Activated CD4-positive, alpha-beta memory T cell treated with anti-CD3 and anti-CD28 coated beads, Interleukin-2, amount 10 ng/mL, durations not matched to agents 7 days and 5 days (primary cell): ENCODE measurements at regions not wholly inside any gene's neighbourhood (a gene's known extent, or its start where the extent isn't known, plus 50 kb on each side); places are given as distances from the start of the nearest gene placed in this dataset.

Experiments used
- CTCF ChIA-PET: fragments of 350-600 bp; sonication (Branson Sonifier 250); formaldehyde crosslinking; loops from one replicate; lab custom pipeline; 2021; ENCODE audit warnings: antibody characterized with exemption, inconsistent platforms; lab: Charles Lee
- POLR2A ChIA-PET: fragments of 350-600 bp; sonication (Branson Sonifier 250); formaldehyde crosslinking; loops from one replicate; lab custom pipeline; 2021; ENCODE audit warnings: antibody characterized with exemption; lab: Charles Lee
- DNase-seq: peaks from one replicate; pipeline ENCODE4 v3.0.0-alpha.2; 2020
- H3K27ac Mint-ChIP-seq: one replicate; pipeline ENCODE4 v1.8.0; 2021; ENCODE audit warnings: mild to moderate bottlenecking, mixed read lengths
- H3K27me3 Mint-ChIP-seq: one replicate; pipeline ENCODE4 v1.8.0; 2021; ENCODE audit warnings: mixed read lengths
- H3K36me3 Mint-ChIP-seq: one replicate; pipeline ENCODE4 v1.8.0; 2021; ENCODE audit warnings: low read depth, mixed read lengths
- H3K4me1 Mint-ChIP-seq: one replicate; pipeline ENCODE4 v1.8.0; 2021; ENCODE audit warnings: mixed read lengths
- H3K4me3 Mint-ChIP-seq: one replicate; pipeline ENCODE4 v1.8.0; 2021; ENCODE audit warnings: mild to moderate bottlenecking, mixed read lengths
- H3K9me3 Mint-ChIP-seq: one replicate; pipeline ENCODE4 v1.8.0; 2021; ENCODE audit warnings: mixed read lengths

DNA sequence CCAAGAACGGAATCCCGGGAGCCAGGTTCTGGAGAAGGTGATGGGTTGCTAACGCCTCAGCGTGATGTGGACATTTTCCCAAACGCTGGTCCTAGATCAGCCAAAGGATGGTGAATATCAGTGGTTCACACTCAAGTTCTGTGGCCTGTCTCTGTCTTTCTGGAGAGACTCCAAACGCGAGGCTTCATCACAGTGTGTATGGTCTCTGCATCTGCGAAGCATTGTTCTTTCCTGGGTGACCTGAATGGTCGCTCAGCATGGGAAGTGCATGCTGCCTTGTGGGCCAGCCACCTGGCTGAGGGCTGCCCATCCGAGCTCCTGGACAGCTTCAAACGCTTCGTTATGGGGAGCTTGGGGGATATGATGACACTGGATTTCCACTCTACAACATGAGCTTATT, 810.0 kb downstream of the TBC1D22A start:
- POLR2A ChIA-PET, result no interaction called here
- H3K9me3 Mint-ChIP-seq, result peaks cover 2% of the 10 kb centered on the region
- CTCF ChIA-PET, result no interaction called here
- no peak overlapping the region for H3K27ac Mint-ChIP-seq
- no peak for DNase-seq
- H3K27me3 Mint-ChIP-seq, result no peaks in the 10 kb centered on the region
- no peaks in the 10 kb centered on the region for H3K4me1 Mint-ChIP-seq
- no peak overlapping the region for H3K4me3 Mint-ChIP-seq
- no peaks in the 10 kb centered on the region for H3K36me3 Mint-ChIP-seq

DNA sequence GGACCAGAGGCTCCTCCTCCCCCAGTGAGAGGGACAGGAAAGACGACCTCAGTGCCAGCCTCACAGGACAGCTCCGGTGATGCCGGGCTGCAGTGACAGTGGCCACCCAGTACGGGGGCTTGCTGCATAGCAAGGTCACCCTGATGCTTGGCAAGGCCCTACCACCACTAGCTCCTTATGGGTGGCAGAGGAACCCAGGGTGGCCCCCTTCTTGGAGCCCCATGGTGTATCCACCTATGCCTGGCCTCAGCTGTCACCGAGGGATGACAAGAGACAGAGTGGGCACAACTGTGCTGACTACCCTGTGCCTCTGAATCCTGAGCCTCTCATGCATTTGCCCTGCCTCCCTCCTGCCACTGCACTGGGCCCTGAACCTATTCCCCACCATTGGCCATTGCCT, 809.2 kb downstream of the TBC1D22A start:
- H3K27ac Mint-ChIP-seq, result no peak overlapping the region
- no peaks in the 10 kb centered on the region for H3K27me3 Mint-ChIP-seq
- DNase-seq, result no peak
- H3K36me3 Mint-ChIP-seq, result no peaks in the 10 kb centered on the region
- H3K4me1 Mint-ChIP-seq, result no peaks in the 10 kb centered on the region
- ChIA-PET CTCF (no interaction called here), POLR2A (no interaction called here)
- no peak overlapping the region for H3K4me3 Mint-ChIP-seq
- peaks cover 2% of the 10 kb centered on the region for H3K9me3 Mint-ChIP-seq

DNA sequence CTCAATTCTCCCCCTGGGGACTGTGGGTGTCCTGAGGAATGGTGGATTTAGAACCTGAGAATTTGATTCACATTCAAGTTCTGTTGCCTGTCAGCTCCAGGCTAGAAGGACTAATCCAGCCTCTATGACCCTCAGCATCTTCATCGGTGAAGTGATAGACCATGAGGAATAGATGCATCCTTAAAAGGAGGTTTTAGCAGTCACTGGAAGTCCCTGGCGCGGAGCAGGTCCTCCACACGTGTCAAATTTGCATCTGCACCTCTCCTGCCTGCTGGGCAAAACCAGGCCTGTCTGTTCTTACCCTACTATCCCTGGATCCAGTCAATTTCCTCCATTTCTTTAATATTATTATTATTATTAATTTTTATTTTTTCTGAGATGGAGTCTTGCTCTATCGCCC, 808.4 kb downstream of the TBC1D22A start:
- ChIA-PET POLR2A (no interaction called here), CTCF (no interaction called here)
- H3K9me3 Mint-ChIP-seq, result peaks cover 2% of the 10 kb centered on the region

DNA sequence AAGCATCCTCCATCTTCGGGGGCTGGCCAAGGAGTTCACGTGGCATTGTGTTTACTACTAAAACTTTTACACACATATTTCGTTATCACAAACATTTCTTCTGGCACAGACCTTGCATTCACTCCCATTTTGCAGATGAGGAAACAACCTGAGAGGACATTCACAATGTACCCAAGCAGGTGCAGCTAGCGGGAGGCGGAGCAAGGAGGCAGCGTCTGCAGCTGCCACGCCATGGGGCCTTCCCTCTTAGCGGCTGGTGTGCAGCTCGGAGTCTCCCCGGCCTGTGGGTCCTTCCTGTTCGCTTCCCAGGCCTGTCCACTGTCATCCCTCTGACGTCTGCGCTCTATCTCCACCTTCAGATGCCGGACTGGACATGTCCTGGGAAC, 807.8 kb downstream of the TBC1D22A start:
- H3K27ac Mint-ChIP-seq, result no peak overlapping the region
- H3K4me3 Mint-ChIP-seq, result no peak overlapping the region
- no peaks in the 10 kb centered on the region for H3K4me1 Mint-ChIP-seq
- POLR2A ChIA-PET, result no interaction called here
- peaks cover 2% of the 10 kb centered on the region for H3K9me3 Mint-ChIP-seq
- DNase-seq, result no peak
- H3K27me3 Mint-ChIP-seq, result no peaks in the 10 kb centered on the region
- CTCF ChIA-PET, result no interaction called here
- no peaks in the 10 kb centered on the region for H3K36me3 Mint-ChIP-seq

More for the DNA sequence above, 808.4 kb downstream of the TBC1D22A start:
- H3K27ac Mint-ChIP-seq, result no peak overlapping the region
- H3K27me3 Mint-ChIP-seq, result no peaks in the 10 kb centered on the region
- H3K36me3 Mint-ChIP-seq, result no peaks in the 10 kb centered on the region
- no peak overlapping the region for H3K4me3 Mint-ChIP-seq
- no peak for DNase-seq
- no peaks in the 10 kb centered on the region for H3K4me1 Mint-ChIP-seq

DNA sequence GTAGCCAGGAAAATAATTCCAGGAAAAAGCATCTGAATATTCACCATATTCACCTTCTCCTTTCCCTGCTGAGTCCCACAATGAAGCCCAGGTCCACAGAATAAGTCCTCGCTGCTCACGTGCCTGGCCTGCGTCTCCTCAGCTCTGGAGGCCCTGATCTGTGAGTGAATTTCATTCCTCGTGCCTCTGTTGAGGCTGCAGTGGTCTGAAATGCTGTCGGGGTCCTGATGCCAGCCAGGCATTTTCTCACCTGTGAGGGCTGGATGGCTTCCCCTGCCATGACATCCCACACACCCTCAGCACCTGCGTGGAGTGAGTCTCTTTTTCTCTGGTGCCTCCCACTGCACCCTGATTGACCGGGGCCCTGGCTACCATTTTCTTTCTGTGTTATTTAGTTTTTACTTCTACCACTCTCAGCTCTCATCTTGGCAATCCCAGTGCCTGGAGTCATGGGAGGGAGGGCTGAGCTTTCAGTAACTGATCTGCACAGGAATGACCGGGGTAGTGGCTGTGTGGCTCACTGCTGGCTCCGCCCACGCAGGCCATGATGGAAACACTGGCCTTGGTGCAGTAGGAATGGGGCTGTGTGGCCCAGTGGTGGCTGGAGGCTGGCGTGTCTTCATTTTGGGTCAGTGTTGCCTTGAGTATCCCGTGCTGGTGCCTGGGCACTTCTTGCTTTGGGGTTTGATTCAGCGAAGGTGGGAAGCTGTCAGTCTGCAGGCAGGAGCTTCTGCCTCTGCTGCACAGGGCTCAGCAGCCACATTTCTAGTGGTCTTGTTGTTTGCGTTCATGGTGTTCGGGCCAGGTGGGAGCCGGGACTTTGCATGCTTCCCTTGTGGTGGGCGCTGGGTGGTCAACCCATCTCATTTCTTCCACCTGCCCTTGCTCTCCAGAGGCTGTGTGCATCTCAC, 807.2 kb downstream of the TBC1D22A start:
- ChIA-PET CTCF (no interaction called here), POLR2A (no interaction called here)
- no peak for DNase-seq
- Mint-ChIP-seq H3K27ac (no peak overlapping the region), H3K36me3 (no peaks in the 10 kb centered on the region), H3K4me1 (no peaks in the 10 kb centered on the region), H3K4me3 (no peak overlapping the region), H3K27me3 (no peaks in the 10 kb centered on the region), H3K9me3 (peaks cover 2% of the 10 kb centered on the region)

DNA sequence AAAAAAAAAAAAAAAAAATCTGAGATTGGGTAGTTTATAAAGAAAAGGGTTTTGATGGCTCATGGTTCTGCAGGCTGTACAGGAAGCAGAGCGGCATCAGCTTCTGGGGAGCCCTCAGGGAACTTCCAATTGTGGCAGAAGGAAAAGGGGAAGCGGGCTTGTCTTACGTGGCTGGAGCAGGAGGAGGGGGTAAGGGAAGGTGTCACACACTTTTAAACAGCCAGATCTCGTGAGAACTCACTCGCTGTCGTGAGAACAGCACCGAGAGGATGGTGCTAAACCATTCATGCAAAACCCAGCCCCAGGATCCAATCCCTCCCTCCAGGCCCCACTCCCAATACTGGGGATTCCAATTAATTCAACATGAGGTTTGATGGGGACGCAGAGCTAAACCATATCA, 806.2 kb downstream of the TBC1D22A start:
- no peaks in the 10 kb centered on the region for H3K36me3 Mint-ChIP-seq
- H3K27ac Mint-ChIP-seq, result no peak overlapping the region
- no peak for DNase-seq
- no peaks in the 10 kb centered on the region for H3K4me1 Mint-ChIP-seq
- ChIA-PET POLR2A (no interaction called here), CTCF (no interaction called here)
- no peak overlapping the region for H3K4me3 Mint-ChIP-seq
- H3K9me3 Mint-ChIP-seq, result no peaks in the 10 kb centered on the region
- no peaks in the 10 kb centered on the region for H3K27me3 Mint-ChIP-seq

DNA sequence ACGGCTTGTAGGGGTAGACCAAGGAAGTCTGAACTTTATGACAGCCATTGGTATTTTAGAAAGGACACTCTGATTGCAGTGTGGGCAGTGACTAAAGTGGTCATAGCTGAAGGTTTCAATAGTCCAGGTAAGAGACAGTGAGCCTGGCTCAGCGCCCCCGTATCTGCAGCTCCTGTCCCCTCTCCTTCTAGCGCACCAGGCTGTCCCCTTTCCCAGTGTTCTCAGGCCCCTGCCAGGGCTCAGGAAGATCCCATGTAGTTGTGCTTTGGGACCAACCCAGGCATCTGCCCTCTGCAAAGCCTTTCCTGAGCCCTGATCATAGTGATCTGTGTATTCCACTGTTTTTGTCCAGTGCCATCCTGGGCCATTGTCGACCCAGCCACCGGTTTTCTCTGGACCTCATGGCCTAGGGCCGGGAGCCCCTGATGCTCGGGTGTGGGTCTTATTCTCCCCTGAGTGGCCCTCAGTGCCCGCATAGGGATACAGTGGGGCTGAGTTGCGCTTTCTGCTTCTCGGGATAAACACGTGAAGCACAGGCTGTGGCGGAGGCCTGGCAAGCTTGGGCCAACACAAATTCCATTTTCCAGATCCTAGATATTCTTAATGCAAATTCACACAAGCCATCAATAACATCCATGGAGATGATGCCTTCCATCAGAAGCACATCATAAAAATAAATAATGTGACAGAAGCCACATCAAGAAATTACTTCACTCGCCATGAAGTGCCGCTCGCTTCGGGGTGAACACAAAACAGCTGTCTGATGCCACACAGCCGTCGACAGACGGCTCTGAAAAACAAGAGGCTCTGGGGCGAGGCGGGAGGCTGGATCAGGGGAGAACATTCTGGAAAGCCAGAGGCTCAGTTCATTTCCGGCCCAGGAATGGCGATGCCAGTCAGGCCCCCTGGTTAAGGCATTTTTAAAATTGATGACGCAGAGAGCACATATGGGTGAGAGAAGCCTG, 805.0 kb downstream of the TBC1D22A start:
- no peak overlapping the region for H3K4me3 Mint-ChIP-seq
- DNase-seq, result no peak
- H3K27me3 Mint-ChIP-seq, result no peaks in the 10 kb centered on the region
- no peaks in the 10 kb centered on the region for H3K4me1 Mint-ChIP-seq
- no peaks in the 10 kb centered on the region for H3K36me3 Mint-ChIP-seq
- ChIA-PET CTCF (no interaction called here), POLR2A (no interaction called here)
- H3K9me3 Mint-ChIP-seq, result no peaks in the 10 kb centered on the region
- H3K27ac Mint-ChIP-seq, result no peak overlapping the region

DNA sequence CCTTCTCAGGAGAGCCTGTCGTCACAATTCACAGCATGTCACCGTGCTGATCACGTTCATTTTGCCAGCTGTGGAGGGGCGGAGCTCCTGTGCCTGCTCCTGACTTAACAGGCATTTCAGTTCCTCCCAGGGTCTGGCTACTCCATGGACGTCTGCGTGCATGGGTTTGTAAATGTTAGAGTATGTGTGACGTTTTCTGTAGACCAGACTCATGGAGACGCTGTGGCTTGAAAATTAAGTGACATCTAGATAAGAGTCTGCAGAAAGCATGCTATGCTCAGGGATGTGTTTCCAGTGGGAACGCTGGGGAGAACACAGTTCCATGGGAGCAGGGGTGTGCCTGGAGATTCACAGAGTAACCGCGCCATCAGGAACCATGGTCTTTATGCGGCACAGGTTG, 804.0 kb downstream of the TBC1D22A start:
- H3K4me3 Mint-ChIP-seq, result no peak overlapping the region
- H3K36me3 Mint-ChIP-seq, result no peaks in the 10 kb centered on the region
- H3K4me1 Mint-ChIP-seq, result no peaks in the 10 kb centered on the region
- no peak for DNase-seq
- no peak overlapping the region for H3K27ac Mint-ChIP-seq
- no peaks in the 10 kb centered on the region for H3K27me3 Mint-ChIP-seq
- POLR2A ChIA-PET, result no interaction called here
- CTCF ChIA-PET, result no interaction called here
- H3K9me3 Mint-ChIP-seq, result no peaks in the 10 kb centered on the region

DNA sequence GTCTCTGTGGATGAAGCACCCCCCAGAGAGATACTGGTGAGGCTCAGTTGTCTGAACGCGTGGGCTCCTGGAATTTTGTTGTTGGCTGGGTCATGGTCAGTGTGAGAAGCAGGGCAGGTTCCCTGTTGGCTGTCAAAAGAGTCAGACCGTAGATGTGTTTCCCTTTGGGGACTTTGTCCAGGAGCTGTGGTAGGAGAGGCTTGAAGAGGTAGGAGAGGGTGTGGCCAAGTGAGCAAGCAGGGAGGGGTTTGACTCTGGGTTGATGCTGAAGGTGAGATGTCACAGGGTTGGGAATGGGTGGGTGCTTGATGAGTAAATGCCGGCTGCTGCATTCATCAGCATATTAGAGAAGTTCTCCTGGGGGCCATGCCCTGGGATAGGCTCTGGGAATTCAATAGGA, 803.2 kb downstream of the TBC1D22A start:
- H3K36me3 Mint-ChIP-seq, result no peaks in the 10 kb centered on the region
- no peaks in the 10 kb centered on the region for H3K4me1 Mint-ChIP-seq
- no peak for DNase-seq
- POLR2A ChIA-PET, result no interaction called here
- H3K9me3 Mint-ChIP-seq, result no peaks in the 10 kb centered on the region
- no peaks in the 10 kb centered on the region for H3K27me3 Mint-ChIP-seq
- no peak overlapping the region for H3K27ac Mint-ChIP-seq
- CTCF ChIA-PET, result no interaction called here
- H3K4me3 Mint-ChIP-seq, result no peak overlapping the region

DNA sequence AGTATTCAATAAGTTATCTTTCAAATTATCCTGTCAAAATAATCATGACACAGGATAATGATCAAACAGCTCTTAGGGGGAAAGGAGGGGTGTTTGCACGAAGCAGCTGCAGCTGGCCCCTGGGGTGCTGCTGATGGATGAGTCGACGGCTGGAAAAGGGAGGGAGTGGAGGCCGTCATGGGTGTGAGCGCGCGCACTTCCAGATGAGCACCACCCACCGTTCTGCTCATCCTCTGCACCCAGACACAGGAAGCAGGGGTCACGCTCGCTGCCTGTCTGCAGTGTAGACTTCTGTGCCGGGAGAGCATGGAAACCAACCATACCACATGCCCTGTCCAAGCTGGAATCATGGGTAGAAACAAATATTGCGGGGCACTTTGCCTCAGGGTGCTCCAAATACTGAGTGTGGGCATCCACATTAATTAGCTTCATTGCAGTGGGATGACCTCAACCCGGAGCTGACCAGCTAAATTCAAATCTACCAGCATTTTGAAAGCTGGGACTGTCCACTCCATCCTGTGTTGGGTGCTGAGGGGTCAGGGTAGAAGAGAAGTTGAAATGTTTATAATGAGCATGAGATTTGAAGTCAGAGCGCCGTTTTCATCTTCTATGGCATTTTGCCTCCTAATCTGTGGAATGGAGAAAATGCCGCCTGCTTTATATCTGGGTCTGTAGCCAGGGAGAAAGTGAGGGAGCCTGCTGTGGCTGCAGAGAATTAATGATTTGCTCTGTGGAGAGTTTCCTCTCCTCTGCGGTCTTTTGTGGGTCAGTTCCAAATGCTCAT, 802.4 kb downstream of the TBC1D22A start:
- no peak overlapping the region for H3K4me3 Mint-ChIP-seq
- CTCF ChIA-PET, result no interaction called here
- no peaks in the 10 kb centered on the region for H3K36me3 Mint-ChIP-seq
- no peak overlapping the region for H3K27ac Mint-ChIP-seq
- no peak for DNase-seq
- POLR2A ChIA-PET, result no interaction called here
- no peaks in the 10 kb centered on the region for H3K27me3 Mint-ChIP-seq
- H3K9me3 Mint-ChIP-seq, result no peaks in the 10 kb centered on the region
- H3K4me1 Mint-ChIP-seq, result no peaks in the 10 kb centered on the region

DNA sequence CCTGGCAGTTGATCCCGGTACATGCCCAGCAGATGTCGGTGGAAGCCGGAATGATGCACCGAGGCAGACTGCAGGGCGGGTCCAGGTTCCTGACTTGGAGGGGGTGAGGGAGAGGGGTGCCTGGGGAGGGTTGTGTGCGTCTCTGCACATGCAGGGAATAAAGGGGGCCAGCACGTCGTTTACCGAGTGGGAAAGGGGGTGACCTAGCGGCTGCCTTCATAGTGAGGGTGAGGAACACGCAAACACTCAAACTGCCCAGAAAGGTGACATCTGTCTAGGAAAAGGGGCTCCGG, 801.7 kb downstream of the TBC1D22A start:
- no peaks in the 10 kb centered on the region for H3K27me3 Mint-ChIP-seq
- no peak for DNase-seq
- H3K4me1 Mint-ChIP-seq, result no peaks in the 10 kb centered on the region
- H3K9me3 Mint-ChIP-seq, result no peaks in the 10 kb centered on the region
- ChIA-PET CTCF (no interaction called here), POLR2A (no interaction called here)
- no peak overlapping the region for H3K4me3 Mint-ChIP-seq
- H3K36me3 Mint-ChIP-seq, result no peaks in the 10 kb centered on the region
- no peak overlapping the region for H3K27ac Mint-ChIP-seq

DNA sequence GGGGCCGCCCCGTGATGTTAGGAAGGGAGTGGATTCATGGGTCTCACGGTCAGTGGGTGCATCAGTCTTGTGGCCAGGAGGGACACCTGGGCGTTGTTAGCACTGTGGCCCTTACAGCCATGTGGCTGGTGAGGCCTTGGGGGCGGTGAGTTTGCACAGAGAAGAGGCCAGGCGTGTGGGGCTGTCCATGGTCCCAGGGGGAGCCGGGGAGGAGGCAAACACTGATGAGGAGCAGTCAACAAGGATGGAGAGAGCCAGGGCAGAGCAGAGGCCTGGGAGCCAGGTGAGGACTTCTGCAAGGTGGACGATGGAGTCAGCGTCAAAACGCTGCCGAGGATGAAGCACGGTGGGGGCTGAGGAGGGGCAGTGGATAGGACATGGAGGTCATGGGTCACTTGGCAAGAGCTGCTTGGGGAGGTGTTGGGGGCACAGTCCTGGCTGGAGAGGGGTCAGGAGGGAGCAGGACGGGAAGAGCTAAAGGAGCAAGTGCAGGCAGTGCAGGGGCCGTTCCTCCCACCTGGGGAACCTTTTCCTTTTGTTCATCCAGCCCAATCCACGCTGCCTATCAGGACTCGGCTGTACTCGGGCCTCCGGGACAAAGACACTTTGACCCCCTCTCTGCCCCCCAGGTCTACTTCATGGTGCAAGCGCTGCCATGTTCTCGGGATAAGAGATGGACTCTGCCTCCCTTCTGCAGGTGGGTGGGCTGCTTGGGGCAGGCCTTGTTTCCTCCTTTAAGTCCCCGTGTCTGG, 801.1 kb downstream of the TBC1D22A start:
- no peak for DNase-seq
- Mint-ChIP-seq H3K36me3 (no peaks in the 10 kb centered on the region), H3K27me3 (no peaks in the 10 kb centered on the region), H3K9me3 (no peaks in the 10 kb centered on the region), H3K4me1 (no peaks in the 10 kb centered on the region), H3K27ac (no peak overlapping the region), H3K4me3 (no peak overlapping the region)
- CTCF ChIA-PET, result no interaction called here
- POLR2A ChIA-PET, result no interaction called here
